NCI-H1436 treated with DMSO at 0.1 percent for 48 hours (cell line): ENCODE measurements at regions not wholly inside any gene's neighbourhood (a gene's known extent, or its start where the extent isn't known, plus 50 kb on each side); places are given as distances from the start of the nearest gene placed in this dataset.

Experiments
- DNase-seq: peaks from one replicate; lab custom pipeline; 2025; lab: John Stamatoyannopoulos, UW

DNA sequence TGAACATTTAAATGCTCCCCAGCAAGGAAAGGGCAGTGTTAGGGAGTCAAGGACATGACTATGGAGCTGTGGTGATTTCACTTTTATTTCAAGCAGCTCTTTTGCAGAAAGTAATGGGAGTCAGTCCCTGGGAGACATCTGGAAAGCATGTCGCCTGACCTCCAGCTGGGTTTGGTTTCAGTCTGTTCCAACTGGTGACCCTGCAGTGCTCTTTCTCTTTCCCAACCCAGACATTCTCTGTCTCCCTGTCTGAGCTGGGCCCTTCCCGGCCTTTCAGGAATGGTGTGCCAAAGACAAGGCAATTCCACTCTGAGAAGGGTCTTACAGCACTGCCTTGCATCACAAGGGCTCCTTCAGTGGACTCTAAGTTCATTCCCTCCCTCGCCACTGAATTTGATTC lies 323.2 kb downstream of the OSR1 start:
- no peak for DNase-seq

DNA sequence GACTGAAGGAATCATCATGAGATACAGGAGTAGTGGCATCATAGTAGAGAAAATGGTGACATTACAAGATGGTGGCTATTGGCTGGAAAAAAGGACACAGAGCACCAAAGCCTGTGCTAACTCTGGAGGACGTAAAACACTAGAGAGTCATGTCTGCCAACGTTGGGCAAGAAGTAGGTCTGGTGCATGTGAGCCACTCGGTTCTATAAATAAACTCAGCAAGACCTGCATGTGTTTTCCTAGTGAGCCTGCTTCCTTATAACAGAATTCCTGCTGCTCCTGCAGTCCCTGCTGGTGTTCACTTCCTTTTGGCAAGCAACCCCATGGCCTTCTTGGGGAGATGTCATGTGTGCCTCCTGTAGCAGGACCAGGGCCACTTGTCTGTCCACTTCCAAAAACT lies 325.2 kb downstream of the OSR1 start:
- no peak for DNase-seq

DNA sequence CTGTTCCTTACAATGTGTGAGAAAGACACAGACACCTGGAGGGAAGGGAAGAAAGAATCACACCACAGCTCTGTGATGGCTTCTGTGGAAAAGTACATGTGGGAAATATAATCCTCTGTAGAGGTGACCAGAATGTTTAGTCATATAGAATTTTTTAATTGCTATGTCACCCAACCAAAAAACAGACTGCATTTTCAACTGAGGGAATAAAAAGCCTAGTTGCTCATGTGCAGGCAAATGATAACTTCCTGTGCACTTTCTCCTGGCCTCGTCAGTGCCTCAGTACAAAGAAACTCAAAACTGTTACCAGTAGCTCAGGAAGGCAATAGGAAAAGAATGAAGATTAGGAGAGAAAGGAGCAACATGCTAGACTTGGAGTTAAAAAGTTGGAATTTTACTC lies 326.8 kb downstream of the OSR1 start:
- DNase-seq, result no peak

DNA sequence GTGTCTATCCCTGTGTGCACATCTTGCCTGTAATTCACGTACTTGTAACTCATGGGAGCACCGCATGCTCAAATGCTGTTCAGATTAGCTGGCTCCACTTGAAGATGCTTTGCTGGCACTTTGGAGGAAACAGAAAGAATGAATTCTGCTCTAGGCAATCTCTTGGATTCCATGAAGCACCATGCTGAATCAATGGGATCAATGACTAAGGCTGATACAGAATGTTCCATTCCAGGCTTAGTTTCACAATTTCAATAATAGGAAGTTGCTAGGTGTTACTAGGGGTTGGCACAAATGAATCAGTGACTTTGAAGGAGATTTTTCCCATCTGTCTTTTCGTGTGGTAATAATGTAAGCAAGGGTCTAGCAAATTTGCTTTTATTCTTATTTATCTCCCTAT lies 328.8 kb downstream of the OSR1 start:
- no peak for DNase-seq

DNA sequence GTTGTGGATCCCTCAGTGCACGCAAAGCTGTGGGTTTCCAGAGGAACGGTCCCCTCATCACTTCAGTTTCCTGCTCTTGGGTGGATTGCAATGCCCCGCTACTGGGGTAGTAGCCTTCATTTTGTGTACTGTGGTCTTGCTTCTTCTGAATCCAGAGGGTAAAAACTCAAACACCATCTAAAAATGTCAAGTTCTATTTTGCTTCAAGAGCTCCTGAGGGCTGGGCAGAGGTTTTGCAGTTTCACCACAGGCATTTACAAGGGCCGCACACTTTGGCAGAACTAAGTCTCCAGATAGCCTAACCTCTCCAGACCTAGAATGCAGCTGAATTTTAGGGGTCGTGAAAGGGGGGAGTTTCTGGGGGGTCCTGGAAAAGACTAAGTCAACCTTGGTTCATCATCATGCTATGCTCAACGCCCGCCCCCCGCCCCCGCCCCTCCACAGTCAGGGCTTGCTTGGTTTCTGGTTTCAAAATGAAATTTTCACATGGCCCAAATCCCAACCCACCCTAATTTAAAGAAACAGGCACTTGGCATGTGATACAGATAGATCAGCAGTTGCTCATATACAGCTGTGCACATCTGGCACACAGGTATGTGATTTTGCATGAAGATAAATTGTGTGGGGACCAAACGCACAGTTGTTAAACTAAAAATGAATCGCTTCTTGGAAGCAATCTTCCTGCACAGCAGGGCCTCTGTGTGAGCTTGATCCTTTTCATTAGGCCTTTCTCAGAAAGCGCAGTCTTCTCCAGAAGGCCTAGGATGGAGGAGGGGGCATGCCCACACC lies 329.6 kb downstream of the OSR1 start:
- DNase-seq, result no peak

DNA sequence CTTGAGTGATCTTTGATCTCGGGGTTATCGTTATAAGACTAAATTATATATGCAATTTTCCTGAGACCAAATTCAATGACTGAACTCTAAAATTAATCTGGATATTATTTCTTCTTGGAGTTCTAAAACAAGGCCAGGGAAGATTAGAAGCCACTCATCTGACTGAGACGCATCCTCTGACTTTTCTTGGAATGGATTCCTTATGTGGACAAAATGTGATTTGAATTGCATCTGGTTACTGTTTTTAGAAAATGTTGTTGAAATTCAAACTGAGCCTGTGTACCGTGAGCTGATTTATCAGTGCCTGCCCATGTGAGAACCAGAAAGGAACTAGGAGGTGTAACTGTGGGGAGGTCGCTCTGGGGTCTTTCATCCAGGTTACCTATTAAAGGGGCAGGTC lies 330.8 kb downstream of the OSR1 start:
- no peak for DNase-seq

DNA sequence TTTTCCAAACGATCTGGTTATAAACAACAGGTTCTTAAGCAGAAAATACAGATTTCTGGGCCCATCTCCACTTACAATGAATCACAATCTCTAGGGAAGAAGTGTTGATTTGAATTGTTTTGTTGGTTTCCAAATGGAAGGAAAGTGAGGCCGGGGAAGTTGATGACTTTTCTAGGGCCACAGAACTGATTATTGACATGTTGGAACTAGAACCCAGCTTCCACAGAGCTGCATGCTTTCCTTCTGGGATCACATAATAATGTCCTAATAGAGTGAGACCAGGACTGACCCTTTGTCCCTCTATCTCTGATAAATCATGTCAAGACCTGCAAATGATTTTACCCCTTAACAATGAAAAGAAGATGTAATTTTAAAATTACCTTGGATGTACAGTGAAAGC lies 332.2 kb downstream of the OSR1 start:
- DNase-seq, result no peak

DNA sequence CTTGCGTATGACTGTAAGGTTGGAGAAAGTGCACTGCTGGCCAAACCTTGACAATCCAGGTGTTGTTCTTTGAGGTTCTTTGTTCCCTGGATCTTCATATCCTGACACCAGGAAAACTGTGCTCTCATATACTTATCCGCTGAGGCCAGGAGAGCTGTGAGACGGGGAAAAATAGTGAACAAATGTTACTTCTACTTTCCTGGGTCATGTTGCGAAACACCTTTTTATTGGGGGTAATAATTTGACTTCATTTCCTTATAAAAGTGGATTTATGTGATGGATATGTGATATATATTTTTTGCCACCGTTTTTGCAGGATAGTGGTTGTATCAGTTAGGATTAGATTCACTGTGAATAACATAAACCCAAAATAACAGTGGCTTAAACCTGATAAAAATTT lies 336.1 kb downstream of the OSR1 start:
- no peak for DNase-seq

DNA sequence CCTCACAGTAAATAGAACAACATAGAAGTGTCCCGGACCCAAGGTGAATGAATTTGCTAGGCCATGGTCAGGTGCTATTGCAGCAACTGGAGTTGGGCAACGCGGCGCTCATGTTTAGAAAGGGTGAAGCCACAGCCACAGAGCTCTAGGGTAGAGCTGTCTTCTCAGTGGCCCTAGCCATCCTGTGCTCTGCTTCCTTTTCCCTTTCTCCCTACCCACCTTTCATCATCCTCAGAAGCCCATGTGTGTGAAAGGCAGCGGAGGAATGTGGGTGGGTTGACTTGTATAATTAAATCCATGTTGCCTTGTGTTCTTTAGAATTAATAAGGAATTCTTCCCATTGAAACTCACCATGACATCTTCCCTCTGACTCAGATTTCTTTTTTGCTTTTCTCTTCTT lies 336.7 kb downstream of the OSR1 start:
- no peak for DNase-seq

DNA sequence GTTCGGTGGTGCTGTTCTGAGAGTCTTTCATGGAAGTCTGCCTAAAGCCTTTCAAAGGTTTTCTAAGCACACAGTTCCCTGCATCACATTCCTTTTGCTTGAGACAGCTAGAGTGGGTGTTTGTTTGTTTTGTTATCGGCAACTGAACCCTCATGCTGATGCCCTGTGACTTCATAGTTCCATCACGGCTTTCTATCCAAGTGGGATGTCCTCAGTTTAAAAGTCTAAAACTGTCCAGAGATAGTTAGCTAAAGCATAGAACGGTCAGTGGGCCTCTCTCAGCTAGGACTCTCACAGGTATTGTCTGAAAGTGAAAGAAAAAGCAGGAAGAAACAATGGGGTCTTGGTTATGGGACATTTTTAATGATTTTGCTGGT lies 337.3 kb downstream of the OSR1 start:
- DNase-seq, result no peak

DNA sequence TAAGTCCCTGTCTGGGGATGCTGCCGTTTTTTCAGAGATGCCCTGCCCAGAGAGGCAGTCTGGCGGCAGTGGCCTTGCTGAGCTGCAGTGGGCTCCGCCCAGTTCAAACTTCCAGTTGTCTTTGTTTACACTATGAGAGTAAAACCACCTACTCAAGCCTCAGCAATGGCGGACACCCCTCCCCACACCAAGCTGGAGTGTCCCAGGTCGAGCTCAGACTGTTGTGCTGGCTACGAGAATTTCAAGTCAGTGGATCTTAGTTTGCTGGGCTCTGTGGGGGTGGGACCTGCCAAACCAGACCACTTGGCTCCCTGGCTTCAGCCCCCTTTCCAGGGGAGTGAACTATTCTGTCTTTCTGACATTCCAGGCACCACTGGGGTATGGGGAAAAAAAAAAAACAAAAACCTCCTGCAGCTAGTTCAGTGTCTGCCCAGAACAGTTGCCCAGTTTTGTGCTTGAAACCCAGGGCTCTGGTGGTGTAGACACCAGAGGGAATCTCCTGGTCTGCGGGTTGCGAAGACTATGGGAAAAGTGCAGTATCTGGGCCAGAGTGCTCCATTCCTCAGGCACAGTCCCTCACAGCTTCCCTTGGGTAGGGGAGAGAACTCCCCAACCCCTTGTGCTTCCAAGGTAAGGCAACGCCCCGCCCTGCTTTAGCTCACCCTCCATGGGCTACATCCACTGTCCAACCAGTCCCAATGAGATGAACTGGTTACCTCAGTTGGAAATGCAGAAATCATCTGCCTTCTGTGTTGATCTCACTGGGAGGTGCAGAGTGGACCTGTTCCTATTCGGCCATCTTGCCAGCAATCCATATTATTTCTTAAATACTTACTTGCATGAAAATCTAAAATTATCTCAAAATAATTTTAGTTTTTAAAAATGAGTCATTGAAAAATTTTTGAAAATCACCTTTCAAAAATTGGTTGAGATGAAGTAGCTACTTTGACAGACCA lies 338.0 kb downstream of the OSR1 start:
- no peak for DNase-seq

DNA sequence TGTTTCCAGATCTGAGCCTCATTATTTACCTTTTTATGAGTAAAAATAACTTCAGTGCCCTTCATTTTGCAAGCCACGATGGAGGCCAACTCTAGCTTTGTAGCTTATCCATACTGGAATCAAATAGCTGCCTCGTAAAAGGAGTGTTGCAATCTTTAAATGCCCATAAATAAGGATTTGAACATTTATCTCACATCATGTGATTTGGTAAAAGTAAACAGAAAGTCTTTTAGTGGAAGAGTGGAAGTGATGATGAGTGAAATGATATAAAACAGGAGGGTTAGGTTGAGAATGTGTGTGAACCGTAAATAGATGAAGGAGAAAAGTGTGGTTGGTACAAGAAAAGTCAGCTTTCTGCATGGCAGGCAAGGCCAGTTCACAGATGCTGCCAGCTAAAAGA lies 348.9 kb downstream of the OSR1 start:
- no peak for DNase-seq

DNA sequence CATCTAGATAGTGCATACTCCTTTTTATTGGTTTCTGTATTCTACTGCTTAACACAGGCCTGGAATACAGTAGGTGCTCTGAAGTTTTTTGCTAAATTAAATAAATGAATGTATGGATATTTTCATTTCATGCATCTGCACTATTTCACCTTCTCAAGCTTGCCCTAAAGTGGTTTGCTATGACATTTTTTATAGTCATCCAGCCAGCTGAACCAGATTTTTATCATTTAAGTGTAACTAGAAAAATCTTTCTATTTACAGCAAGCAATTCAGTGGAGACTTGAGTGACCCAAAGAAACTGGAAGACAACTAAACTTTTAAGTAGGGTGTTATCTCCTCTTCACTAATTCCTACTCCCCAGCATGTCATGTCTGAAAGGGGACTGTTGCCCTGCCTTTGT lies 354.9 kb downstream of the OSR1 start:
- DNase-seq, result no peak

DNA sequence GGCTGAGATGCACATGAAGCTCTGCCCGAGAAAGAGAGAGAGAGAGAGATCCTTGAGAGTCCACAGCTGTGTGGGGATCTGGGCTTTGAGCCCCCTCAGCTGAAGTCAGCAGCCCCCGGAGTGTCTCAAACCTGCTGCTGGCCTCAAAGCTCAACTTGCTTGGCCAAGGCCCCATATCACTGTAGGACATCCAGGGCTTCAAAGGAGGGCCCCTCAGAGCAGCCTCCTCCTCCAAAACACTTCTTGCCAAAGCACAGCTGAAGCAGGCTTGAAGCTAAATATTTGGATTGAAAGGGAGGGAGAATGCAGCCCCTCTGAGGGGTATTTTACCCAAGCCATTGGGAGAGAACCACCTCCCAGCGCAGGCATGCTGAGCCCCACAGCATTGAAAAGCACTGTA lies 357.6 kb downstream of the OSR1 start:
- DNase-seq, result no peak

DNA sequence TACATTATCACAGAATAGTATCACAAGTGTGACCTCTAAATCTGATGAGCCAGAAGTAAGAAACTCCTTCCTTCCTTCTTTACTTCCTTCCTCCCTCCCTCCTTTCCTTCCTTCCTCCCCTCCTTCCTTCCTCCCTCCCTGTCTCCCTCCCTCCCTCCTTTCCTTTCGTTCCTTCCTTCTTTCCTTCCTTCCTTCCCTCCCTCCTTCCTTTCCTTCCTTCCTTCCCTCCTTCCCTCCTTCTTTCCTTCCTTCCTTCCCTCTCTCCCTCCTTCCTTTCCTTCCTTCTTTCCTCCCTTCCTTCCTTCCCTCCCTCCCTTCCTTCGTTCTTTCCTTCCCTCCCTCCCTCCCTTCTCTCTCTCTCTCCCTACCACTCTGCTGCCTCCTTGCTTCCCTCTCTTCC lies 359.2 kb downstream of the OSR1 start:
- DNase-seq, result no peak

DNA sequence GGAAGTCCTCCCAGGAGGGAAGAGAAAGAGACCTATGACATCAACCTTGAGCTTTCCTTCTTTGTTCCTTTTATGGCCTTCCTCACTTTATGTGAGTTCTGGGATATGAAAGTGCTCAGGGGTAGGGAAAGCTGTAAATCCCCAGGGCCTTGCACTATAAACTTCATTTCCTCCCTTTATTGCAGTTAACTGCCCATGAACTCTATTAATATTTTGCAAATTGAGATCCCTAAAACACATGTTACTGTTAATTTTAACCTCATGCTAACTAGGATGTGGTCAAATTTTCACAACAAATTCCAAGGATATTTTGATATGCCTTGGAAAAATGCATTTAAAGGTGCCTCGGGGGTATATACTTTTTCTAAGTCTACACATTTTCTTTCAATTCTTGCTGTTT lies 359.9 kb downstream of the OSR1 start:
- DNase-seq, result no peak

DNA sequence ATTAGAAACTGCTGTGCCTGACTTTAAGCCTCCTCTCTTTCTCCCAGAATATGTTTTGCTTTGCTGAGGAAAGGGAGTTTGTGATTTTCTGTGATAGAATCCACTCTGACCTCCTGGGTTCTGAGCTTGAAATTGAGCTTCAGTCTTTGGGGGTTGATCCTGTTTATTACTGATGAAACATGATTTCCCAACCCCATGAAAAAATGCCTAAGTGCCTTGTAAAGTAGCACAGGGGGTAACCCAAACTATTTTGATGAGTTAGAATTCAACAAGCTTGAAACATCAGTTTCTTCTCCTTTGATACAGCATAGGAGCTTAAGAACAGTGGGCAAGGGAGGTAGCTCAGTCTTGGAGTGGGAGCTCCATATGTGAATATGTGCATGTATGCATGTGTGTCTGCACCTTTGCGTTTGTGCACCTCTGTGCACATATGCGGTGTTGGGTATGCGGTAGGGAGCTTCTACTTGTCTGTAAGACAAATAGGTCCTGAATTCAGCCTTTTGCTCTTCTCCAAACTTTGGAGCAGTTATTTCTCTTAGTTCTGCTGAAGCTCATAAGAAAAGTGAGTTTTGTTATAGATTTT lies 364.6 kb downstream of the OSR1 start:
- no peak for DNase-seq

DNA sequence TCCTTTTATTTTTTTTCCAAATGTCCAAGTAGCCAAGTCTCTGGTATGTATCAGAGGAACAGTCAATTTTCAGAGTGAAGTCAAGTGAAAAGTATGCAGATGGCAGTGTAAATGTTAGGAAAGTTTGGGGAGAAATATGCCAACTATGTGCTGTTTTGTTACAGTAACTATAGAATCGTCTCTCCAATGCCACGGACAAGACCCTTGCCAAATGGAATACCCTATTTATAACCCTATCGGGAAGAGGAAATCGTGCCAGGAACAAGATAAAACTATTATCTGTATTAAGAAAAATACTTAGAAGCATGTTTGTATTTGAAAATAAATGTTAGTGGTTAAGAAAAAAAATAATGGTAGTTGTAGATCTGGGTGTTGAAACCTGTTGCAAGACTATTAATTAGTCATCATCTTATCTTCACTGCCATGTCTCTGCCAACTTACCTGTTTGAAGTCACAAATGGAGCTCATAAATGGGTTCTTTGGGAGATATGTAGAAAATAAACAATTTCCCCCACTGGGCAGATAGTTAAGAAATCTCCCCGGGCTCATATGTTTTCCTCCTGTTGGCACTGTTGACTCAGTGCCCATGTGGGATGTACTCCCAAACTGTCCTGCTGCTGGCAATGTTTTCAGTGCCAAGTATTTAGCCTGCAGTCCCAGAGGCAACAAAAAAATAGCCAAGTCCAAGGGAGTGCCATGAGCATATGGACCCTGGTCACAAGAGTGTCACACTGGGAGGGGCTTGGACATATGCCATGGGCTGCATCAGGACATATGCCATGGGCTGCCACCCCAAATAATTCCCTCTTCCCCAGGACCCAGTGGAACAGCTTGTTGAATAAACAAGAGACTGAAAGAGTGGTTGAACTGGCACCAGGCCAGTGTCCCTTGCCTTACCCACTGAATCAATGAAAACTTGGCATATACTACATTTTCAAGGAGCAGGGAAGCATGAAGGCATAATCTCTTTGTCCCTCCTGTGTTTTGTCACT lies 366.9 kb downstream of the OSR1 start:
- no peak for DNase-seq

DNA sequence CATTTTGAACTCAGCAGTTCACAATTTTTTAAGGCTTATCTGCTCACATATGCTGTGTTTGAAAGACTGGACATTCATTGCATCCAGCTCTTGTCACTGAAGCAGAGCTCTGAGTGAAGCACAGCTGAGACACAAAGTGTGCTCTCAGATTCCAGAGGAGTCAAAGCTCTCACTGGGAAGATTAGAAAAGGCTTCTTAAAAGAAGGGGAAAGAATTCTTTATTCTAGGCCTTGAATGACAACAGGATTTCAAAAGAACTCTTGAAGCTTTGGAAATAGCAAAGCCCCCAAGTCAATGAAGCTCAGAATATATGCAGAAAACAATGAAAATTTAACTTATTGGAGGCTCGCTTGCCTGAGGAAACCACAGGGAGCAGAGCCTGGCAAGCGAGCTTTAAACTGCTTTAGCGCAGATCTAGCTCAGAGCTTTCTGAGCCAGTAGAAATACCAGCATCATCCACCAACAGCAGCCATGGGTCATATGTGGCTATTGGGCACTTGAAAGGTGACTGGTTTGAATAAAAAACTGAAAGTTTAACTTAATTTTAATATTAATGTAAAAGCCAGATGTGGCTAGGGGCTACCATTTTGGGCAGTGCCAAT lies 369.7 kb downstream of the OSR1 start:
- no peak for DNase-seq

DNA sequence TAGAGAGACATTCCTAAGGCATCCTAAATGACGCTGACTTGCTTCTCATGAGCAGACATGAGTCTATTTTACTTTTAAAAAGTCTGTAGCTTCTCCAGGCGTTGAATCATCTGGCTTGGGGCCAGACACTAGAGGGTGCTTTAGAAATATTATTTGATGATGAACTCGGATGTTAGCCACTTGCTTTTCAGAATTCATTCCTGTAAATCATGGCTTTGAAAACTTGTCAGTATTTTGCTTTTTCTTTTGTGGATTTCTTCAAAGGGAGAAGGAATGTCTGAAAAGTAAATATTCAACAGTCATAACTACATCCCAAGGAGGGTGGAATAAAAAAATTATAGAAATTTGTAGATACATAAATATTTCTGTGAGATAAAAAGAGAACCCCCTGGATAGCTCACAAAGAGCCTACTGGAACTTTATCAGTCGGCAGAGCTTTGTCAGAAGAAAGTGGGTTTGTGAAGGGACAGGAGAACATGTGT lies 370.8 kb downstream of the OSR1 start:
- no peak for DNase-seq

DNA sequence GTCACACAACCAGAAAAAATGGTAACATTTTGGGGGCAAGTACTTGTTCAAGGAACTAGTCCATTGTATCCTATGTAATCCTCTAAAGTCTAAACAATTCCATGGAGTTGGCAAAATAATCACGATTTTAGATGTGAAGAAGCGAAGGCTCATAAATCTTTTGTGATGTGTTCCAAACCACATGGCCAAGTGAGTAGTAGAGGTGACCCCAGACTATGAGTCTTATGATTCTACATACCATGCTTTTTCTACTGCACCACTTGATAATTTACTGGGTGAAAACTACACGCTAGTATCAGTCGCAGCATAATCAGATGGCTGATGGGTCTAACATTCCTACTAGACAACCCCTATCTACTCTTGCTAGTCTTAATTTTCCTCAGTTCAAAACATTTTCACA lies 371.4 kb downstream of the OSR1 start:
- no peak for DNase-seq
